Endothelial cell of umbilical vein (primary cell): ENCODE measurements at regions not wholly inside any gene's neighbourhood (a gene's known extent, or its start where the extent isn't known, plus 50 kb on each side); places are given as distances from the start of the nearest gene placed in this dataset.

Experiments used
- BruUV-seq: library from RNA; stranded (reverse); fragments of 400-500 nt; replicated peaks from 2 replicates; lab custom pipeline; 2021; lab: Mats Ljungman, UMichigan
- CTCF ChIA-PET: fragments of 300-600, 350-600 bp; sonication (Branson Sonifier 250); formaldehyde crosslinking; loops from one replicate; lab custom pipeline; 2021; ENCODE audit warnings: antibody characterized with exemption, inconsistent platforms; lab: Charles Lee
- POLR2A ChIA-PET: fragments of 300-600, 350-600 bp; sonication (Branson Sonifier 250); formaldehyde crosslinking; loops from one replicate; lab custom pipeline; 2021; ENCODE audit warnings: antibody characterized with exemption, inconsistent platforms; lab: Charles Lee
- DNase-seq: peaks from one replicate; pipeline ENCODE4 v3.0.0-alpha.2; 2011; ENCODE audit warnings: low read depth, low spot score
- FAIRE-seq: peaks from 2 replicates; lab custom pipeline; 2011; peaks lifted over from hg19 to GRCh38; lab: Jason Lieb, UNC
- H2AFZ ChIP-seq: 2 replicates; pipeline ENCODE4 v1.6.0; 2012; ENCODE audit warnings: low read depth, low read length, control low read depth, inconsistent platforms
- H3K27ac ChIP-seq: 2 replicates; pipeline ENCODE4 v1.5.1; 2011; ENCODE audit warnings: low read depth, mild to moderate bottlenecking, control low read depth, low read length, moderate library complexity; ENCODE audit not compliant: insufficient read depth
- H3K27me3 ChIP-seq, 2 experiments: 2 replicates each; pipeline versions ENCODE4 v1.6.0 to v1.6.1; 2011; ENCODE audit warnings: low read length in 2 of 2, mixed read lengths in 1 of 2; ENCODE audit not compliant: control insufficient read depth in 2 of 2, insufficient read depth in 2 of 2
- H3K36me3 ChIP-seq, 2 experiments: 2 replicates in 1 of 2; 3 replicates in 1 of 2; pipeline ENCODE4 v1.5.1; 2011; ENCODE audit warnings: low read length in 2 of 2, mild to moderate bottlenecking in 1 of 2, moderate library complexity in 1 of 2; ENCODE audit not compliant: control insufficient read depth in 2 of 2, insufficient read depth in 2 of 2; ENCODE audit errors: extremely low read depth in 1 of 2
- H3K4me1 ChIP-seq: 3 replicates; pipeline ENCODE4 v1.5.1; 2011; ENCODE audit warnings: mild to moderate bottlenecking, low read length; ENCODE audit not compliant: control insufficient read depth, insufficient read depth; ENCODE audit errors: extremely low read depth
- H3K4me2 ChIP-seq: 2 replicates; pipeline ENCODE4 v1.6.1; 2011; ENCODE audit warnings: low read length, control low read depth, mixed read lengths; ENCODE audit not compliant: insufficient read depth
- H3K4me3 ChIP-seq, 3 experiments: fragments of 200-600 bp in 1 of 3; sonication (generic), shearing (Covaris generic) in 1 of 3; replicated peaks in 1 of 3; 2 replicates each; pipeline ENCODE4 v1.5.1; 2011 to 2016; ENCODE audit warnings: control low read depth in 3 of 3, low read length in 3 of 3, mild to moderate bottlenecking in 2 of 3, inconsistent platforms in 1 of 3, low read depth in 1 of 3, moderate library complexity in 1 of 3; ENCODE audit not compliant: insufficient read depth in 1 of 3
- H3K79me2 ChIP-seq: 2 replicates; pipeline ENCODE4 v1.6.0; 2012; ENCODE audit warnings: low read length, inconsistent platforms; ENCODE audit not compliant: control insufficient read depth, insufficient read depth
- H3K9ac ChIP-seq: replicated peaks from 2 replicates; pipeline ENCODE3; 2011; ENCODE audit warnings: low read length, control low read depth; ENCODE audit not compliant: insufficient read depth; ENCODE audit errors: extremely low read depth
- H3K9me1 ChIP-seq: replicated peaks from 3 replicates; pipeline ENCODE4 v1.6.0; 2011; ENCODE audit warnings: mild to moderate bottlenecking, low read length; ENCODE audit not compliant: control insufficient read depth, insufficient read depth; ENCODE audit errors: extremely low read depth
- H3K9me3 ChIP-seq: replicated peaks from 2 replicates; pipeline ENCODE4 v1.5.1; 2012; ENCODE audit warnings: low read length, inconsistent platforms; ENCODE audit not compliant: control insufficient read depth, insufficient read depth
- H4K20me1 ChIP-seq: replicated peaks from 2 replicates; pipeline ENCODE3; 2011; ENCODE audit warnings: mild to moderate bottlenecking, low read length; ENCODE audit not compliant: control insufficient read depth, insufficient read depth; ENCODE audit errors: extremely low read depth
- CTCF ChIP-seq, 2 donors: IDR thresholded peaks; 1 replicate in 1 of 2; 2 replicates in 1 of 2; pipeline ENCODE4 v1.5.1; 2011; ENCODE audit warnings: low read length in 2 of 2, mild to moderate bottlenecking in 2 of 2, moderate library complexity in 2 of 2, control low read depth in 1 of 2, inconsistent platforms in 1 of 2, low read depth in 1 of 2; ENCODE audit not compliant: insufficient read depth in 1 of 2; ENCODE audit errors: extremely low read depth in 1 of 2
- EZH2 ChIP-seq: IDR thresholded peaks from 2 replicates; pipeline ENCODE4 v1.6.1; 2012; ENCODE audit warnings: borderline replicate concordance, low read depth, mild to moderate bottlenecking, moderate library complexity, low read length, inconsistent platforms; ENCODE audit not compliant: severe bottlenecking
- FOS ChIP-seq: IDR thresholded peaks from 2 replicates; pipeline ENCODE4 v1.6.1; 2011; ENCODE audit warnings: mild to moderate bottlenecking, low read length, moderate library complexity, borderline replicate concordance; ENCODE audit not compliant: insufficient read depth
- GATA2 ChIP-seq: IDR thresholded peaks from 2 replicates; pipeline ENCODE4 v1.7.0; 2011; ENCODE audit warnings: low read depth, mild to moderate bottlenecking, moderate library complexity, mixed read lengths, low read length; ENCODE audit not compliant: insufficient read length, insufficient read depth
- JUN ChIP-seq: IDR thresholded peaks from 2 replicates; pipeline ENCODE4 v1.6.1; 2011; ENCODE audit warnings: borderline replicate concordance, low read depth; ENCODE audit not compliant: insufficient read length, insufficient read depth
- MAX ChIP-seq: IDR thresholded peaks from 2 replicates; pipeline ENCODE4 v1.6.1; 2011; ENCODE audit not compliant: insufficient read depth, insufficient read length
- MYC ChIP-seq: IDR thresholded peaks from one replicate; pipeline ENCODE4 v1.6.1; 2011; ENCODE audit warnings: mild to moderate bottlenecking, low read depth, low read length
- POLR2A ChIP-seq: IDR thresholded peaks from 2 replicates; pipeline ENCODE4 v1.6.1; 2012; ENCODE audit warnings: low read depth, mild to moderate bottlenecking, control low read depth, low read length
- POLR2AphosphoS5 ChIP-seq: IDR thresholded peaks from 2 replicates; pipeline ENCODE4 v1.6.1; 2012; ENCODE audit warnings: low read depth, mild to moderate bottlenecking, control low read depth, low read length, moderate library complexity; ENCODE audit not compliant: insufficient read depth
- dilution Hi-C: fragments of 300-500 bp; cut with MboI; formaldehyde crosslinking; loops from one replicate; pipeline ENCODE4 v1.15.0; 2019; ENCODE audit warnings: low sequenced_read_pairs; ENCODE audit not compliant: extremely low pct_ligation_motif_present
- intact Hi-C: fragments of 100-400 bp; cut with micrococcal nuclease; formaldehyde crosslinking; loops from one replicate; pipeline ENCODE4 v1.10.0; 2022

- Histone ChIP-seq H3K4me2 (no peak overlapping the region), H3K4me1 (no peaks in the 10 kb centered on the region), H3K9me1 (no peaks in the 10 kb centered on the region), H3K79me2 (no peaks in the 10 kb centered on the region), H3K36me3 (no peaks in the 10 kb centered on the region), H4K20me1 (no peaks in the 10 kb centered on the region), H3K9ac (no peak overlapping the region), H3K4me3 (no peak overlapping the region), H2AFZ (no peak overlapping the region), H3K27ac (no peak overlapping the region), H3K27me3 (peaks cover 0 to 1% of the 10 kb centered on the region in 2 experiments), H3K9me3 (no peaks in the 10 kb centered on the region)
- no peak for DNase-seq
- no TSS peak for BruUV-seq
- dilution Hi-C loops (no loop called here), intact Hi-C loops (no loop called here)
- FAIRE-seq: no peak
- no peak for TF ChIP-seq POLR2A
- no peak for TF ChIP-seq MYC
- TF ChIP-seq CTCF (IDR thresholded peaks at IDR 0.05; ENCODE audit: extremely low read depth in 1 of 2, insufficient read depth in 1 of 2, low read depth in 1 of 2, low read length in 2 of 2): no peak
- TF ChIP-seq FOS: no peak
- TF ChIP-seq GATA2: no peak
- TF ChIP-seq JUN: no peak
- TF ChIP-seq POLR2AphosphoS5: no peak
- TF ChIP-seq EZH2: no peak
- no peak for TF ChIP-seq MAX
- POLR2A ChIA-PET: no interaction called here
- CTCF ChIA-PET: interaction anchor here (1.2 kb wide), 1 partner anchor 10 kb away, joined by 3 read pairs; no protein-coding TSS in a partner anchor
Measured at GRCh38 chr5:158436271-158437065, 577.5 kb upstream of the CLINT1 start.
